T-helper 1 cell treated with Interleukin-12 subunit alpha and Interleukin-12 subunit beta and Interleukin-4 antibody, amounts not matched to agents 30 ng/mL and 1 ng/mL, for 36 hours (primary cell): ENCODE measurements at regions not wholly inside any gene's neighbourhood (a gene's known extent, or its start where the extent isn't known, plus 50 kb on each side); places are given as distances from the start of the nearest gene placed in this dataset.
"Not testable (repeated sequence)": the region's sequence is repeated elsewhere in the genome, so short reads cannot be mapped to it uniquely, and the experiment has no call there.

Source experiments
- intact Hi-C: fragments of 100-400 bp; cut with micrococcal nuclease; formaldehyde crosslinking; loops from one replicate; pipeline ENCODE4 v1.15.1; 2024

GRCh38 chr14:43591776-43592175 is 915.3 kb downstream of the FSCB start:
- intact Hi-C loops, result no loop called here

GRCh38 chr14:43587183-43587582 is 919.9 kb downstream of the FSCB start:
- intact Hi-C loops, result no loop called here

GRCh38 chr14:43579671-43580070 is 927.4 kb downstream of the FSCB start:
- intact Hi-C loops, result no loop called here

GRCh38 chr14:43568022-43568421 is 939.1 kb downstream of the FSCB start:
- intact Hi-C loops, result no loop called here

- intact Hi-C loops, result no loop called here
These were observed 958.7 kb downstream of the FSCB start for GRCh38 chr14:43548368-43548767.

- intact Hi-C loops, result not testable (repeated sequence)
These were observed 959.5 kb downstream of the FSCB start for GRCh38 chr14:43547596-43547995.

GRCh38 chr14:43541356-43541755 is 965.7 kb downstream of the FSCB start:
- intact Hi-C loops, result no loop called here

GRCh38 chr14:43540948-43541347 is 966.1 kb downstream of the FSCB start:
- intact Hi-C loops, result no loop called here

- intact Hi-C loops, result no loop called here
These were observed 967.9 kb downstream of the FSCB start for GRCh38 chr14:43539210-43539609.

GRCh38 chr14:43535231-43535838 is 971.7 kb downstream of the FSCB start:
- intact Hi-C loops, result no loop called here

GRCh38 chr14:43532825-43533416 is 974.2 kb downstream of the FSCB start:
- intact Hi-C loops, result no loop called here

GRCh38 chr14:43528321-43528720 is 978.8 kb downstream of the FSCB start:
- intact Hi-C loops, result no loop called here

GRCh38 chr14:43525658-43526057 is 981.4 kb downstream of the FSCB start:
- intact Hi-C loops, result no loop called here

GRCh38 chr14:43522901-43523300 is 984.2 kb downstream of the FSCB start:
- intact Hi-C loops, result no loop called here

- intact Hi-C loops, result no loop called here
These were observed 984.9 kb downstream of the FSCB start for GRCh38 chr14:43522191-43522590.

- intact Hi-C loops, result no loop called here
These were observed 1003.6 kb downstream of the FSCB start for GRCh38 chr14:43503508-43503907.

GRCh38 chr14:43492359-43492758 is 1014.7 kb downstream of the FSCB start:
- intact Hi-C loops, result not testable (repeated sequence)

- intact Hi-C loops, result no loop called here
These were observed 1023.7 kb downstream of the FSCB start for GRCh38 chr14:43483415-43483814.

- intact Hi-C loops, result no loop called here
These were observed 1025.2 kb downstream of the FSCB start for GRCh38 chr14:43481864-43482263.

- intact Hi-C loops, result no loop called here
These were observed 1026.1 kb downstream of the FSCB start for GRCh38 chr14:43480976-43481375.

GRCh38 chr14:43479596-43480195 is 1027.4 kb downstream of the FSCB start:
- intact Hi-C loops, result no loop called here

- intact Hi-C loops, result no loop called here
These were observed 1030.3 kb downstream of the FSCB start for GRCh38 chr14:43476822-43477221.

- intact Hi-C loops, result no loop called here
These were observed 1031.3 kb downstream of the FSCB start for GRCh38 chr14:43475757-43476156.
